ENCODE measurements at regions not wholly inside any gene's neighbourhood (a gene's known extent, or its start where the extent isn't known, plus 50 kb on each side); places are given as distances from the start of the nearest gene placed in this dataset.

- no peak for TF ChIP-seq CTCF (IDR thresholded peaks at IDR 0.05)
- TF ChIP-seq POLR2A (IDR thresholded peaks at IDR 0.05): no peak
Measured at GRCh38 chr1:222886194-222886854, 71.5 kb downstream of the DISP1 start.

Measured in thyroid gland (tissue), 4 donors.